ENCODE measurements at regions not wholly inside any gene's neighbourhood (a gene's known extent, or its start where the extent isn't known, plus 50 kb on each side); places are given as distances from the start of the nearest gene placed in this dataset.

DNA sequence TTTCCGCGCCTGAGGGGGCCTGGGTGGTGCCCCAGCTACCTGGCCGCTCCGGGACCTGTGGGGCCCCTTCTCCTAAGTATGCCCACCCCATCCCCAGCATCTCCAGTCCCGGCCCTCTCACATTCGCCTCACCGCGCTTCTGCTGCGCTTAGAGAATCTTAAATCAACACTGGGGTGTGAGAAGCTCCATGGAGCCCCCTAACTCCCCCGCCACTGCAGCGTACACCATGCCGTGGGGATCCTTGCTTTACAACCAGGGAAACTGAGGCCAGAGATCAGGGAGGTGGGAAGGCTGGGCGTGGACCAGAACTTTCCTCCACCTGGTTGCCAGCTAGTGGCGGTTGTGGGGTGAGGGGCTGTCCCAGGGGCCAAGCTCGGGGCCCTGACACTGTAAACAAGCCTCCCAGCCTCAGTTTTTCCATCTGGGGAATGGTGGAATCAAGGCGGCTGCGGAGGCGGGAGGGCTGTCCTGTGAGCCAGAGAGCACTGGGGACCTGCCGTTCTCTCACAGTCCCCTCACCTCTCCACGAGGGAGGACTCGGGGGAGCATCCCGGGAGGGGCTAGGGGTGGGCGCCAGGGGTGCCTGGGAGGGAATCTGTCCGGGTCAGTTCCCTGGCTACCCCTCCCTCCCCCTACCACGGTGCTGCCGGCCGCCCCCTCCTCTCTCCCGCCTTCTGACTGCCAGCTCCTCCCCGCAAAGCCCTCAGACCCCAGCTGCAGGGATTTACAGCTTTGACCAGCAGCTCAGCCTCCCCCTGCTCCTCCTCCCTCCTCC is 161.2 kb downstream of the C9orf50 start:
- H3K4me3 ChIP-seq (ENCODE audit: low read length in 2 of 2), result peak overlapping the region; percentile 25 to 35
- no peaks in the 10 kb centered on the region for H3K36me3 ChIP-seq (ENCODE audit: control insufficient read depth in 2 of 2, insufficient read depth in 2 of 2, low read length in 2 of 2)
- peak overlapping the region; percentile 81 for H3K27ac ChIP-seq (ENCODE audit: low read length)
- H3K9me3 ChIP-seq (ENCODE audit: control insufficient read depth in 2 of 2, low read length in 2 of 2), result no peaks in the 10 kb centered on the region
- H3K27me3 ChIP-seq (ENCODE audit: control insufficient read depth in 1 of 2, insufficient read depth in 2 of 2, low read length in 2 of 2), result no peaks in the 10 kb centered on the region
- peak overlapping the region; percentile 36 to 61 for H3K9ac ChIP-seq (ENCODE audit: low read length in 2 of 2)
- peaks cover 51% of the 10 kb centered on the region for H3K4me1 ChIP-seq (ENCODE audit: control insufficient read depth, insufficient read depth, low read length)

DNA sequence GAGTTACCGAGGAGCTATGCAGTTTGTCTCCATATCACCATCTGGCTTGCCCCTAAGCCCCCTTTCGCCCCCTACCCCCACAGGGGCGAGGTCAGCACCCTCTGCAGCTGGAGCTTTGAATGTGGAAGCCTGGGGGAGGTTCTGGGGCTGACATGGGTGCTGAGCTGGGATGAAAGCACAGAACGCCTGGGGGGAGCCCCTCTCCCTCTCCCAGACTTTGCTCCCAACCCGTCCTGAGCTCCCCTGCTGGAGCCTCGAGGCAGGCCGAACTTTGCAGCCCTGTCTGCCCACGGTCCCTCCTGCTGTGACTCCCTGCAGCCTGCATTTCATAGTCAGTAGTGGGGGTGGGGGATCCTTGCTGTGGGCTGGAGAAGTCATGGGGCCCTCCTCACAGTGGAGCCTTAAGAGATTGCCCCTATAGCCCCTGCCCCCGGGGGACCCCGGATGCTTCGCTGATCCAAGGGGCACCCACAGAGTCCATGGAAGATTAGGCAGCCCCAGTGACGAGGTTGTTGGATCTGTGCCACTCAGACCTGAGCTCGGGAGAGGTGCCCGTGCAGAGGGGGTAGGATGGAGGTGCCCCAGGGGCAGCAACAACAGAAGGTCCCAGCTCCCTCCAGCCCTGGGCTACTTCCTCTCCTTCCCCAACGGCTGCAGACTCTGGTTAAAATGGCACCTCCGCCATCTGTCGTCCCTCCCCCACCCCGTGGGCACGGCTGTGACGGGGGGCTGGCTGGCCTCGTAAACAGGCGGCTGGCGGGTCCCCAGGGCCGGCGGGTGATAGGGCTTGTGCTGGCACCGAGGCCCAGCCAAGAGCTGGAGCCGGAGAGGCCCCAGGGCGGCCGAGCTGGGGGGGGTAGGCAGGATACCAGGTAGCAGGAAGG is 162.0 kb downstream of the C9orf50 start:
- H3K9ac ChIP-seq (ENCODE audit: low read length in 2 of 2), result peak overlapping the region in 1 of 2 donors; percentile 61
- H3K27me3 ChIP-seq (ENCODE audit: control insufficient read depth in 1 of 2, insufficient read depth in 2 of 2, low read length in 2 of 2), result no peaks in the 10 kb centered on the region
- peaks cover 47% of the 10 kb centered on the region for H3K4me1 ChIP-seq (ENCODE audit: control insufficient read depth, insufficient read depth, low read length)
- peak overlapping the region in 1 of 2 donors; percentile 35 for H3K4me3 ChIP-seq (ENCODE audit: low read length in 2 of 2)
- H3K9me3 ChIP-seq (ENCODE audit: control insufficient read depth in 2 of 2, low read length in 2 of 2), result no peaks in the 10 kb centered on the region
- H3K27ac ChIP-seq (ENCODE audit: low read length), result peak overlapping the region; percentile 81
- H3K36me3 ChIP-seq (ENCODE audit: control insufficient read depth in 2 of 2, insufficient read depth in 2 of 2, low read length in 2 of 2), result no peaks in the 10 kb centered on the region

DNA sequence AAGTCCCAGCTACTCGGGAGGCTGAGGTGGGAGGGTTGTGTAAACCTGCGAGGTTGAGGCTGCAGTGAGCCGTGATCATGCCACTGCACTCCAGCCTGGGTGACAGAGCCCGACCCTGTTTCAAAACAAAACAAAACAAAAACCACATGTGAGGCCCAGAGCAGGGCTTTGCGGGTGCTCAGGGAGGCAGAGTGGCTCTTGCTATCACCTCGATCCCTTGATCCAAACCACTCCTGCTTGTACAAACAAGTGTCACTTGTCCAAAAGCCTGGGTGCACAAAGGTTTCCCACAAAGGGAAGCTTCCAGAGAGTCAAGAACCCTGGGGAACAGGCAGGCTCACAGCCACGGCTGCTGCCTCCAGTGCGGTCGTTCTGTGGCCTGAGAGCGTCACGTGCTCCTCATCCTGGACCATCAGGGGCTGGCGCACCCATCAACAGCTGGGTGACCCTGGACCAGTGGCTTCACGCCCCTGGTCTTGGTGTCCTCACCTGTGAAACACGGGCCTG is 162.7 kb downstream of the C9orf50 start:
- peaks cover 44% of the 10 kb centered on the region for H3K4me1 ChIP-seq (ENCODE audit: control insufficient read depth, insufficient read depth, low read length)
- peak overlapping the region in 1 of 2 donors; percentile 5 for H3K9ac ChIP-seq (ENCODE audit: low read length in 2 of 2)
- no peaks in the 10 kb centered on the region for H3K36me3 ChIP-seq (ENCODE audit: control insufficient read depth in 2 of 2, insufficient read depth in 2 of 2, low read length in 2 of 2)
- peak overlapping the region; percentile 81 for H3K27ac ChIP-seq (ENCODE audit: low read length)
- H3K9me3 ChIP-seq (ENCODE audit: control insufficient read depth in 2 of 2, low read length in 2 of 2), result no peaks in the 10 kb centered on the region
- H3K27me3 ChIP-seq (ENCODE audit: control insufficient read depth in 1 of 2, insufficient read depth in 2 of 2, low read length in 2 of 2), result no peaks in the 10 kb centered on the region
- no peak overlapping the region for H3K4me3 ChIP-seq (ENCODE audit: low read length in 2 of 2)

DNA sequence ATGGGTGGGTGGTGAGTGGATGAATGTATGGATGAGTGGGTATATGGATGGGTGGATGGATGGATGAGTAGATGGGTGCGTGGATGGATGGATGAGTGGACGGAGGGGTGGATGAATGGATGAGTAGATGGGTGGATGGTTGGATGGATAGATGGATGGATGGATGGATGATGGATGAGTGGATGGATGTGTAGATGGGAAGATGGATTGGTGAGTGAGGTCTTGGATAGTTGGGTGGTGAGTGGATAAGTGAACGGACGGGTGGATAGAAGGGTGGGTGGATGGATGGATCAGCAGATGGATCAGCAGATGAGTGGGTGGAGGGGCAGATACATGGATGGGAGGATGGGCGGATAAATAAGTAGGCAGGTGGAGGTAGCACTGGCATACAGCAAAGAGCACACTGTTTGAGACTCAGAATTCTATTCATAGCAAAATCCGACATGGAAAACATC is 163.5 kb downstream of the C9orf50 start:
- no peaks in the 10 kb centered on the region for H3K36me3 ChIP-seq (ENCODE audit: control insufficient read depth in 2 of 2, insufficient read depth in 2 of 2, low read length in 2 of 2)
- no peaks in the 10 kb centered on the region for H3K9me3 ChIP-seq (ENCODE audit: control insufficient read depth in 2 of 2, low read length in 2 of 2)
- H3K27me3 ChIP-seq (ENCODE audit: control insufficient read depth in 1 of 2, insufficient read depth in 2 of 2, low read length in 2 of 2), result no peaks in the 10 kb centered on the region
- H3K9ac ChIP-seq (ENCODE audit: low read length in 2 of 2), result no peak overlapping the region
- peaks cover 42% of the 10 kb centered on the region for H3K4me1 ChIP-seq (ENCODE audit: control insufficient read depth, insufficient read depth, low read length)
- no peak overlapping the region for H3K4me3 ChIP-seq (ENCODE audit: low read length in 2 of 2)
- peak overlapping the region; percentile 81 for H3K27ac ChIP-seq (ENCODE audit: low read length)

DNA sequence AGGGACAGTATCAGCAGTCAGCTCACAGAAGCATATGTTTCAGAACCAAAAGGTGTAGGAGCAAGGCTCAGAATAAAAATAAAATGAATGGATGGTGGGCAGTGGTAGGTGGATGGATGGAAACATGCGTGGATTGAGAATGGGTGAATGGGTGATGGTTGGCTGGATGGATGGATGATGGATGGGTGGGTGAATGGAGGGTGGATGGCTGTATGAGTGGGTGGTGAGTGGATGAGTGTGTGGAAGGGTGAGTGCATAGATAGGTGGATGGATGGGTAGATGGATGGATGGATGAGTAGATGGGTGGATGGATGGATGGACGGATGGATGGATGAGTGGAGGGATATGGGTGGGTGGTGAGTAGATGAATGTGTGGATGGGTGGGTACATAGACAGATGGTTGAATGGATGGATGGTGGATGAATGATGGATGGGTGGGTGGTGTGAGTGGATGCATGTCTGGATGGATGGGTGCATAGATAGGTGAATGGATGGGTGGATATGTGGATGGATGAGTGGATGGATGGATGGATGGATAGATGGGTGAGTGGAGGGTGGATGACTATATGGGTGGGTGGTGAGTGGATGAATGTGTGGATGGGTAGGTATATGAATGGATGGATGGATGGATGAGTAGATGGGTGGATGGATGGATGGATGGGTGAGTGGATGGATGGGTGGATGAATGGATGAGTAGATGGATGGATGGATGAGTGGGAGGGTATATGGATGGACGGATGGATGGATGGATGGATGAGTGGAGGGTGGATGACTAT is 164.2 kb downstream of the C9orf50 start:
- peaks cover 40% of the 10 kb centered on the region for H3K4me1 ChIP-seq (ENCODE audit: control insufficient read depth, insufficient read depth, low read length)
- no peaks in the 10 kb centered on the region for H3K9me3 ChIP-seq (ENCODE audit: control insufficient read depth in 2 of 2, low read length in 2 of 2)
- no peaks in the 10 kb centered on the region for H3K36me3 ChIP-seq (ENCODE audit: control insufficient read depth in 2 of 2, insufficient read depth in 2 of 2, low read length in 2 of 2)
- no peak overlapping the region for H3K9ac ChIP-seq (ENCODE audit: low read length in 2 of 2)
- no peak overlapping the region for H3K4me3 ChIP-seq (ENCODE audit: low read length in 2 of 2)
- H3K27ac ChIP-seq (ENCODE audit: low read length), result no peak overlapping the region
- no peaks in the 10 kb centered on the region for H3K27me3 ChIP-seq (ENCODE audit: control insufficient read depth in 1 of 2, insufficient read depth in 2 of 2, low read length in 2 of 2)

DNA sequence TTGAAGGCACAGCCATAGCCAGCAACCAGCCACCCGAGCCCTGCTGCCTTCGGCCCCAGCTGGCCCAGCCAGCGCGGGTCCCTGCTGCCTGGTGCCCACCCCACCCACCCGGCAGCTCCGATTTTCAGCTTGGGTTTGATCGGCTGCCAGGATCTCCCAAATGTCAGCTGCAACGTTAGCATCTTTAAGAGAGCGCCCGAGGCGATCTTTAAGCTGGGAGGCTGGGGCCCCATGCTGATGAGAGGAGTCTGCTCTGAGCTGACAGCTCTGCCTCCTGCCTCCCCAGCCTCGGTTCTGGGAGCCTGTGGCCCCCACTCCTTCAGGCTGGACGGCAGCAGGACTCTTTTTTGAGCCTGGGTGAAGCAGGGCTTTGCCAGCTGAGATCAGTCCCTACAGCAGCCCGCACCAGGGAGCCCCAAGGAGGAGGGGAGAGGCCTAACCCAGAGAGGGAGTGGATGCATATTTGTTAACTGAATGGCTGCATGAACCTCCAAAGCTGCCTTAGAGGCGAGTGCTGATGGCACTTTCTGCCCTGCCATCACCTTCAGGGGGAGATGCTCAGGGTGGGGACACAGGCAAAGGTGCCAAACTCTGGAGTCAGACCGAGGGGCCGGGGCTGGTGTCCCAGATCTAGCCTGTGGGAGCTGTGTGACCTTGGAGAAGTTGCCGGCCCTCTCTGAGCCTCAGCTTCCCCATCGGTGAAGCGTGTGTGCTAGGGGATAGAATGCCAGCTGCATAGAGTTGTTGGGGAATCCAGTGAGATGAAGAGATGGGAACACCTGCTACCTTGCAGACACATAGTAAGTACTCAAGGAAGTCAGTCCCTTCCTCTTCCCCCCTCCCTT is 165.5 kb downstream of the C9orf50 start:
- Histone ChIP-seq H3K27ac (ENCODE audit: low read length) (no peak overlapping the region), H3K4me3 (ENCODE audit: low read length in 2 of 2) (no peak overlapping the region), H3K36me3 (ENCODE audit: control insufficient read depth in 2 of 2, insufficient read depth in 2 of 2, low read length in 2 of 2) (no peaks in the 10 kb centered on the region), H3K27me3 (ENCODE audit: control insufficient read depth in 1 of 2, insufficient read depth in 2 of 2, low read length in 2 of 2) (no peaks in the 10 kb centered on the region), H3K9me3 (ENCODE audit: control insufficient read depth in 2 of 2, low read length in 2 of 2) (no peaks in the 10 kb centered on the region), H3K9ac (ENCODE audit: low read length in 2 of 2) (no peak overlapping the region), H3K4me1 (ENCODE audit: control insufficient read depth, insufficient read depth, low read length) (peaks cover 35% of the 10 kb centered on the region)

DNA sequence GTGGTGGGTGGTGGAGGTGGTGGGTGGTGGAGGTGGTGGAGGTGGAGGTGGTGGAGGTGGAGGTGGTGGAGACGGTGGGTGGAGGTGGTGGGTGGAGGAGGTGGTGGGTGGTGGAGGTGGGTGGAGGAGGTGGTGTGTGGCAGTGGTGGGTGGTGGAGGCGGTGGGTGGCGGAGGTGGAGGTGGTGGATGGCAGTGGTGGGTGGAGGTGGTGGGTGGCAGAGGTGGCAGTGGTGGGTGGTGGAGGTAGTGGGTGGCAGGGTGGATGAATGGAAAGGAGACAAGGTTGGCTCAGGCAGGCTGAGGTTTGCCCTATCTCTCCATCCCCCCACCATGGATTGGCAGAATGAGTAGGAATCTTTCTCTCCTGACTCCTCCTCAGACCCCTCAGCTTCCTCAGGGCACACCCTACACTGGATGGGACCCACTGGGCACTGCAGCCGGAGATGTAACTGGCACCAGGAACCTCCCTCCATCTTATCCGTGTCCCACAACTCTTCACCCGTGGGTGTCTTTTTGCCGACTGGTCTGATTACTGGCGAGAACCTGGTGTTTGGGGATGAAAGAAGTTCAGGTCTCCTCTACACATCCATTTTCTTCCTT is 166.3 kb downstream of the C9orf50 start:
- H3K9me3 ChIP-seq (ENCODE audit: control insufficient read depth in 2 of 2, low read length in 2 of 2), result no peaks in the 10 kb centered on the region
- H3K27ac ChIP-seq (ENCODE audit: low read length), result no peak overlapping the region
- H3K9ac ChIP-seq (ENCODE audit: low read length in 2 of 2), result no peak overlapping the region
- no peaks in the 10 kb centered on the region for H3K27me3 ChIP-seq (ENCODE audit: control insufficient read depth in 1 of 2, insufficient read depth in 2 of 2, low read length in 2 of 2)
- peaks cover 31% of the 10 kb centered on the region for H3K4me1 ChIP-seq (ENCODE audit: control insufficient read depth, insufficient read depth, low read length)
- H3K36me3 ChIP-seq (ENCODE audit: control insufficient read depth in 2 of 2, insufficient read depth in 2 of 2, low read length in 2 of 2), result no peaks in the 10 kb centered on the region
- H3K4me3 ChIP-seq (ENCODE audit: low read length in 2 of 2), result no peak overlapping the region

DNA sequence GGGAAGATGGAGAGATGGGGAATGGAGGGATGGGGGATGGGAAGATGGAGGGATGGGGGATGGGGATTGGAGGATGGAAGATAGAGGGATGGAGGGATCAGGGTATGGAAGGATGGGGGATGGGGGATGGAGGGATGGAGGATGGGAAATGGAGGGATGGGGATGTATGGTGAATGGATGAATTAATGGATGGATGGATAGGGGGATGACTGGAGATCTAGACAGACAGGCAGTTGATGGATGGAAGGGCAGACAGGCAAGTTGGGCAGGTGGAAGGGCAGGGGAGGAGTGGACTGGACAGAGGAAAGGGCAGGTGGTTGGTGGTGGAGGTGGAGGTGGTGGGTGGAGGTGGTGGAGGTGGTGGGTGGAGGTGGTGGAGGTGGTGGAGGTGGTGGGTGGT is 167.2 kb downstream of the C9orf50 start:
- Histone ChIP-seq H3K36me3 (ENCODE audit: control insufficient read depth in 2 of 2, insufficient read depth in 2 of 2, low read length in 2 of 2) (no peaks in the 10 kb centered on the region), H3K4me3 (ENCODE audit: low read length in 2 of 2) (no peak overlapping the region), H3K9me3 (ENCODE audit: control insufficient read depth in 2 of 2, low read length in 2 of 2) (no peaks in the 10 kb centered on the region), H3K4me1 (ENCODE audit: control insufficient read depth, insufficient read depth, low read length) (peaks cover 22% of the 10 kb centered on the region), H3K9ac (ENCODE audit: low read length in 2 of 2) (no peak overlapping the region), H3K27ac (ENCODE audit: low read length) (no peak overlapping the region), H3K27me3 (ENCODE audit: control insufficient read depth in 1 of 2, insufficient read depth in 2 of 2, low read length in 2 of 2) (no peaks in the 10 kb centered on the region)

DNA sequence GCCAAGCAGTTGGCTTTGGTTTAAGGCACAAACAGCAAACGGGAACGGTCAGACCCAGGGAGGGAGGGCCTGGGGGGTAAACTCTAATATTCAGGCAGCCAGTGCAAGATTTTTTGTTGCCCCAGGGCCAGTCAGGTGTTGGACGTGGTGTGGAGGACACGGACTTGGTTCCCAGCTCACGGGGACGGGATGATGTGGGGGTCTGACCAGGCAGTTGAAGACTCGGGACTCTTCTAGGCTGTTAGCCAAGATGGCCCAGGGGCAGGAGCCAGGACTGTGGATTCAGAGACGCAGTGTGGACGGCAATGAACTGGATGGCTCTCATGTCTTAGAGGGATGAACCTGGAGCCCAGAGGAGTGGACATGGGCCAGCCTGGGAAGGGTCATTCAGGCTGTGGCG is 169.2 kb downstream of the C9orf50 start:
- Histone ChIP-seq H3K27ac (ENCODE audit: low read length) (peak overlapping the region; percentile 46), H3K27me3 (ENCODE audit: control insufficient read depth in 1 of 2, insufficient read depth in 2 of 2, low read length in 2 of 2) (no peaks in the 10 kb centered on the region), H3K36me3 (ENCODE audit: control insufficient read depth in 2 of 2, insufficient read depth in 2 of 2, low read length in 2 of 2) (no peaks in the 10 kb centered on the region), H3K9ac (ENCODE audit: low read length in 2 of 2) (peak overlapping the region in 1 of 2 donors; percentile 36), H3K4me1 (ENCODE audit: control insufficient read depth, insufficient read depth, low read length) (peaks cover 13% of the 10 kb centered on the region), H3K4me3 (ENCODE audit: low read length in 2 of 2) (no peak overlapping the region), H3K9me3 (ENCODE audit: control insufficient read depth in 2 of 2, low read length in 2 of 2) (peaks cover 0 to 2% of the 10 kb centered on the region in 2 donors)

Data from stomach smooth muscle (tissue), 2 donors.